Endodermal cell (in vitro differentiated cells): ENCODE measurements at regions not wholly inside any gene's neighbourhood (a gene's known extent, or its start where the extent isn't known, plus 50 kb on each side); places are given as distances from the start of the nearest gene placed in this dataset.
A peak's percentile ranks its signal among the peaks of the same experiment; 100 is the strongest.
"Not testable (repeated sequence)": the region's sequence is repeated elsewhere in the genome, so short reads cannot be mapped to it uniquely, and the experiment has no call there.

Experiments used
- DNase-seq: peaks from one replicate; pipeline ENCODE4 v3.0.0-alpha.2; 2017
- H3K27ac ChIP-seq: 2 replicates; pipeline ENCODE4 v1.5.1; 2013; ENCODE audit warnings: mild to moderate bottlenecking, low read depth, low read length, moderate library complexity
- H3K27me3 ChIP-seq: 2 replicates; pipeline ENCODE4 v1.6.1; 2013; ENCODE audit warnings: mild to moderate bottlenecking, low read length, moderate library complexity; ENCODE audit not compliant: insufficient read depth, control insufficient read depth, poor library complexity, severe bottlenecking
- H3K36me3 ChIP-seq: 2 replicates; pipeline ENCODE4 v1.7.0; 2013; ENCODE audit warnings: mild to moderate bottlenecking, low read length, moderate library complexity; ENCODE audit not compliant: control insufficient read depth, insufficient read depth
- H3K4me1 ChIP-seq: one replicate; pipeline ENCODE4 v1.7.0; 2013; ENCODE audit warnings: low read length; ENCODE audit not compliant: control insufficient read depth, insufficient read depth
- H3K4me3 ChIP-seq: 2 replicates; pipeline ENCODE4 v1.5.1; 2013; ENCODE audit warnings: mild to moderate bottlenecking, low read length, moderate library complexity
- H3K9ac ChIP-seq: 2 replicates; pipeline ENCODE4 v1.6.1; 2013; ENCODE audit warnings: mild to moderate bottlenecking, low read length, moderate library complexity; ENCODE audit not compliant: poor library complexity, severe bottlenecking; ENCODE audit errors: extremely low read depth
- H3K9me3 ChIP-seq: 2 replicates; pipeline ENCODE4 v1.6.1; 2013; ENCODE audit warnings: mild to moderate bottlenecking, low read length, moderate library complexity; ENCODE audit not compliant: control insufficient read depth
- H3K27ac Mint-ChIP-seq: 2 replicates; pipeline ENCODE4 v1.8.0; 2020; ENCODE audit warnings: mixed read lengths
- H3K27me3 Mint-ChIP-seq: 2 replicates; pipeline ENCODE4 v1.8.0; 2021; ENCODE audit warnings: mild to moderate bottlenecking, mixed read lengths; ENCODE audit not compliant: insufficient read depth
- H3K36me3 Mint-ChIP-seq: 2 replicates; pipeline ENCODE4 v1.8.0; 2020; ENCODE audit warnings: low read depth, mixed read lengths
- H3K4me1 Mint-ChIP-seq: 2 replicates; pipeline ENCODE4 v1.8.0; 2020; ENCODE audit warnings: mixed read lengths
- H3K4me3 Mint-ChIP-seq: 2 replicates; pipeline ENCODE4 v1.8.0; 2020; ENCODE audit warnings: mild to moderate bottlenecking, moderate library complexity, mixed read lengths
- H3K9me3 Mint-ChIP-seq: 2 replicates; pipeline ENCODE4 v1.8.0; 2020; ENCODE audit warnings: mild to moderate bottlenecking, mixed read lengths
- WGBS, 2 experiments: methylation state at CpG; one replicate each; pipeline versions ENCODE4 v1.1.5 to v1.1.7; 2013; ENCODE audit warnings: missing lambda C conversion rate in 2 of 2, mixed read lengths in 1 of 2; ENCODE audit not compliant: insufficient coverage in 1 of 2, insufficient read length in 1 of 2; 5-methylcytosine and 5-hydroxymethylcytosine counted together
- TF ChIP-seq, protein P1 (sequence below): fragments of 200-600 bp; sonication (generic); conservative IDR thresholded peaks from 2 replicates; pipeline ENCODE4 v1.5.0; 2021; ENCODE audit warnings: antibody characterized with exemption, mild to moderate bottlenecking

DNA sequence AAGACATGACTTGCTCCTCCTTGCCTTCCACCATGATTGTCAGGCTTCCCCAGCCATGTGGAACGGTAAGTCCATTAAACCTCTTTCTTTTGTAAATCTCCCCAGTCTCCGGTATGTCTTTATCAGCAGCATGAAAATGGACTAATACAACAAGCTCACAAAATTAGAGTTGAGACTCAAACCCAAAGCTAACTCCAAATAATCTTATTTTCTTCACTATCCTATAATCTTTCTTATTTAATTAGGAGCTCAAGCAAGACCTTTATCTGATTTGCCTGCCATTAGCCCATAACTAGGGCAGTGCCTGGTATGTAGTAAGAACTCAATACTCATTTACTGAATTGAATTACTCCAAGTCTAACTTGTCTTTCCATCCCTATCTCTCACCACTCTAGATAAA, 289.2 kb downstream of the SUCLG1 start:
- WGBS, 2 experiments, result 94 to 100% methylated on average over 1 to 2 of the region's 2 CpGs
- Mint-ChIP-seq H3K27ac (no peak overlapping the region), H3K27me3 (no peaks in the 10 kb centered on the region), H3K9me3 (peaks cover 22% of the 10 kb centered on the region), H3K4me1 (peaks cover 4% of the 10 kb centered on the region), H3K36me3 (no peaks in the 10 kb centered on the region), H3K4me3 (no peak overlapping the region)
- no peak overlapping the region for H3K4me3 ChIP-seq
- H3K9me3 ChIP-seq, result peaks cover 12% of the 10 kb centered on the region
- H3K27me3 ChIP-seq, result no peaks in the 10 kb centered on the region
- H3K4me1 ChIP-seq, result no peaks in the 10 kb centered on the region
- TF ChIP-seq, protein P1, sequence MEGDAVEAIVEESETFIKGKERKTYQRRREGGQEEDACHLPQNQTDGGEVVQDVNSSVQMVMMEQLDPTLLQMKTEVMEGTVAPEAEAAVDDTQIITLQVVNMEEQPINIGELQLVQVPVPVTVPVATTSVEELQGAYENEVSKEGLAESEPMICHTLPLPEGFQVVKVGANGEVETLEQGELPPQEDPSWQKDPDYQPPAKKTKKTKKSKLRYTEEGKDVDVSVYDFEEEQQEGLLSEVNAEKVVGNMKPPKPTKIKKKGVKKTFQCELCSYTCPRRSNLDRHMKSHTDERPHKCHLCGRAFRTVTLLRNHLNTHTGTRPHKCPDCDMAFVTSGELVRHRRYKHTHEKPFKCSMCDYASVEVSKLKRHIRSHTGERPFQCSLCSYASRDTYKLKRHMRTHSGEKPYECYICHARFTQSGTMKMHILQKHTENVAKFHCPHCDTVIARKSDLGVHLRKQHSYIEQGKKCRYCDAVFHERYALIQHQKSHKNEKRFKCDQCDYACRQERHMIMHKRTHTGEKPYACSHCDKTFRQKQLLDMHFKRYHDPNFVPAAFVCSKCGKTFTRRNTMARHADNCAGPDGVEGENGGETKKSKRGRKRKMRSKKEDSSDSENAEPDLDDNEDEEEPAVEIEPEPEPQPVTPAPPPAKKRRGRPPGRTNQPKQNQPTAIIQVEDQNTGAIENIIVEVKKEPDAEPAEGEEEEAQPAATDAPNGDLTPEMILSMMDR, result no peak
- DNase-seq, result no peak
- no peak overlapping the region for H3K9ac ChIP-seq
- no peaks in the 10 kb centered on the region for H3K36me3 ChIP-seq
- H3K27ac ChIP-seq, result no peak overlapping the region

- H3K9me3 ChIP-seq, result peaks cover 12% of the 10 kb centered on the region
- H3K9ac ChIP-seq, H3K36me3 ChIP-seq, H3K27me3 Mint-ChIP-seq, H3K4me1 ChIP-seq, H3K36me3 Mint-ChIP-seq, H3K4me3 Mint-ChIP-seq, H3K27me3 ChIP-seq, H3K4me1 Mint-ChIP-seq, H3K27ac Mint-ChIP-seq, H3K27ac ChIP-seq, H3K4me3 ChIP-seq: not testable (repeated sequence)
- WGBS, 2 experiments, result 96% methylated on average over 1 of the region's 1 CpG; no CpG with 5 or more reads in 1 of the 2 experiments
- H3K9me3 Mint-ChIP-seq, result peaks cover 22% of the 10 kb centered on the region
- DNase-seq, result peak; percentile 51
Observed at GRCh38 chr2:84168552-84168951, 290.5 kb downstream of the SUCLG1 start.

DNA sequence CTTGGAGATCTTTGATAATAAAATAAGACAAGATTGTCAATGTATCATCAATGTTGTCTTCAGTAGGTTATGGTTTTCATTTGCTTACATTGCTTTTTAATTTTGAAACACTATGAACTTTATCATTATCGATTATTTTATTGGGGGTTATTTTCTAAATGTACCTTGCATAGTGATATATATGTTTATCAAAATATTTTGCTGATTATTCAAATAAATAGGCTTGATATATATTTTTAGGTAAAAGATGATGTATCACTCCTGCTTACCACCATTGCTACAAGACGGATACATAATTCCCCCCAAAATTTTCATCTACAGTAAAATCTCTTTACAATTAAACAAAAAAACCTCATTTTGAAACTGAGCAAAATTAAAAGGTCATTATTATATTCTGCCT, 293.8 kb downstream of the SUCLG1 start:
- no peak overlapping the region for H3K9ac ChIP-seq
- Mint-ChIP-seq H3K9me3 (peaks cover 22% of the 10 kb centered on the region), H3K4me3 (no peak overlapping the region), H3K27me3 (no peaks in the 10 kb centered on the region), H3K27ac (no peak overlapping the region), H3K36me3 (no peaks in the 10 kb centered on the region), H3K4me1 (peaks cover 4% of the 10 kb centered on the region)
- H3K9me3 ChIP-seq, result peaks cover 12% of the 10 kb centered on the region
- H3K27ac ChIP-seq, result no peak overlapping the region
- H3K27me3 ChIP-seq, result no peaks in the 10 kb centered on the region
- no peaks in the 10 kb centered on the region for H3K4me1 ChIP-seq
- H3K36me3 ChIP-seq, result no peaks in the 10 kb centered on the region
- DNase-seq, result no peak
- TF ChIP-seq, protein P1, result no peak
- no peak overlapping the region for H3K4me3 ChIP-seq
- WGBS, 2 experiments, result 100% methylated on average over 1 of the region's 2 CpGs; no CpG with 5 or more reads in 1 of the 2 experiments

DNA sequence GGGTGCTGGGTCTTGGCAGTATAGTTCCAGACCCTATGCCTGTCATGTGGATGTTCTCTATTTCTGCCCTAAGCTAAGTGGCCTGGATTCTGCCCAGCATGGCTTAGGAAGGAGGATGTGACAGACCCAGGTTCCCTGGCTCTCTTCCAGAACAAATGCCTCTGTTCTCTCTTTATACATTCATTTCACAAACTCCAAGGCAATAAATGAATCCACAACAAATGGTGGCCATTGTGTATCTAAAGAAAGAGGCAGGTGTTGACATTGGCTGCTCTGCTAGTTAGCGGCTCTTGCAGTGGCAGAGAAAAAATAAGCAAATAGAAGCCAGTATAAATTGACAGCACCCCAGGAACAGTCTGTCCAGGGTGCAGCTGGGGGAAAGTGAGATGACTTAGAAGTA, 298.6 kb downstream of the SUCLG1 start:
- Histone ChIP-seq H3K9me3 (no peaks in the 10 kb centered on the region), H3K36me3 (no peaks in the 10 kb centered on the region), H3K4me3 (no peak overlapping the region), H3K9ac (no peak overlapping the region), H3K27ac (no peak overlapping the region), H3K4me1 (no peaks in the 10 kb centered on the region), H3K27me3 (no peaks in the 10 kb centered on the region)
- no peak overlapping the region for H3K27ac Mint-ChIP-seq
- H3K36me3 Mint-ChIP-seq, result no peaks in the 10 kb centered on the region
- H3K27me3 Mint-ChIP-seq, result no peaks in the 10 kb centered on the region
- TF ChIP-seq, protein P1, result no peak
- H3K4me1 Mint-ChIP-seq, result no peaks in the 10 kb centered on the region
- DNase-seq, result no peak
- 91 to 100% methylated on average over 1 of the region's 1 CpG for WGBS, 2 experiments
- no peaks in the 10 kb centered on the region for H3K9me3 Mint-ChIP-seq
- no peak overlapping the region for H3K4me3 Mint-ChIP-seq
